HG03354 (cell line): ENCODE measurements at regions not wholly inside any gene's neighbourhood (a gene's known extent, or its start where the extent isn't known, plus 50 kb on each side); places are given as distances from the start of the nearest gene placed in this dataset.
"Not testable (repeated sequence)": the region's sequence is repeated elsewhere in the genome, so short reads cannot be mapped to it uniquely, and the experiment has no call there.

Experiments used
- ATAC-seq: cut with Tn5 transposase; IDR thresholded peaks from one replicate; pipeline ENCODE4 v1.9.1; 2021; ENCODE audit warnings: mild to moderate bottlenecking; ENCODE audit not compliant: unreplicated experiment, poor library complexity, severe bottlenecking

DNA sequence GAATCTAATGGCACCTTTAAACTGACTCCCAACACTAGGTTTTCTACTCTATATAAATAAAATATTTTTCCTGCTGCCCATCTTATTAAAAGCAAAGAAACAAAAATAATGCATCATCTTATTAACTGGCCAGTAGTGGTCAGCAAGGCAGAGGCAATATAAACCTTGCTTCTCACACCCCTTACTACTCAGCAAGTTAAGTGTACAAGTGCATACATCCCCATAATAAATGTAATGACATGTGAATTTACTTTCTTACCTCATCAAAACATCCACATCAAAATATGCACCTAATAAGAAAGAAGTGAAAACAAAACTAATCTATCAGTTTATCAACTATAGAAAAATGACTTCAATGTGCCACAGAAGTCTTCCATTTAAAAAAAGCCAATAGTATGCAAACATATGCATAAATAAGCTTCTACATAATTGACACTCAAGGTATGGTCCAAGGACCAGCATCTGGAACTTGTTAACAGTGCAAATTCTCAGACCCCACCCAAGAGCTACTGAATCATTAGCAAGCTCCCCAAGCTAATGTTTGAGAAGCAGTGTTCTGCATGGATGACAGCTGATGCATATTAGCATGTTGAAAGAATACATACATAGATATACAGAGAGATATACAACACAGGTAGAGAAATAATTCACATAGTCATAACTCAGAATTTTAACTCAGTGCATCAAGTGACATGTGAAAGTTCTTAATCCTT, 182.7 kb downstream of the C7orf25 start:
- no peak for ATAC-seq

DNA sequence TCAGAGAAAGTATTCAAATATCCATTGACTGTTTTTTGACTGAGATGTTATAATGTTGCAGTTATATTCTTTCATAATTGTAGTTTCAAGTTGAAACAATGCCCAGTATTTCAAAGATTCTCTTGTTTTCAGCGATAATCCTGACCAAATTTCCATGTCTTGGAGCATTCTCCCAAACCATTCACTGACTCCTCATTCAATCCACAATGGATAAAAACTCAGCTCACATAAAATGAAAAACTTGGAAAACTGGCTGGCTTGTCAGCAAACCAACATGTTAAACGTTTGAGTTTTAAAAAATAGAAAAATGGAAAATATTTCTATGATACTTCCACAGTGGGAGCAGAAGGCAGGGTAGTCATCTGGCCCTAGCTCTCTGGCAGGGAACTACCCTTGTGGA, 184.4 kb downstream of the C7orf25 start:
- no peak for ATAC-seq

- no peak for ATAC-seq
Measured at GRCh38 chr7:42726066-42726785, 185.6 kb downstream of the C7orf25 start.

DNA sequence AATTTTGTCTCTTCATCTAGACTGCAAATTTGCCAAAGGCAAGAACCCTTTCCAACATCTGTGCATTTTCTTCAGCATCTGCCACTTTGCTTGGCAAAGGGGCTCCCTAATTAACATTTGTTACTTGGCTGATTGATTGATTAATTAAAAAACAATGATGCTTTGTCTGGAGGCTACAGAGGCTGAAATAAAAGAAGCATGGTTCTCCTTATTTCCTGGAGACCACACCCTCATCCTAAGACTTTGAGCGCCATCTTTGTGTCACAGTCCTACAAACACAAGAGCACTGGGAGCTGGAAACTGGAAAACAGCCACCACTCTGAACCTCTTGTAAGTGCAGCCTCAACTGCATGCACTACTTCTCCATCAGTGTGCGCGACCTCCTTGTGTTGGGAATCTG, 189.2 kb downstream of the C7orf25 start:
- no peak for ATAC-seq

- ATAC-seq, result no peak
Measured at GRCh38 chr7:42722198-42722597, 189.7 kb downstream of the C7orf25 start.

DNA sequence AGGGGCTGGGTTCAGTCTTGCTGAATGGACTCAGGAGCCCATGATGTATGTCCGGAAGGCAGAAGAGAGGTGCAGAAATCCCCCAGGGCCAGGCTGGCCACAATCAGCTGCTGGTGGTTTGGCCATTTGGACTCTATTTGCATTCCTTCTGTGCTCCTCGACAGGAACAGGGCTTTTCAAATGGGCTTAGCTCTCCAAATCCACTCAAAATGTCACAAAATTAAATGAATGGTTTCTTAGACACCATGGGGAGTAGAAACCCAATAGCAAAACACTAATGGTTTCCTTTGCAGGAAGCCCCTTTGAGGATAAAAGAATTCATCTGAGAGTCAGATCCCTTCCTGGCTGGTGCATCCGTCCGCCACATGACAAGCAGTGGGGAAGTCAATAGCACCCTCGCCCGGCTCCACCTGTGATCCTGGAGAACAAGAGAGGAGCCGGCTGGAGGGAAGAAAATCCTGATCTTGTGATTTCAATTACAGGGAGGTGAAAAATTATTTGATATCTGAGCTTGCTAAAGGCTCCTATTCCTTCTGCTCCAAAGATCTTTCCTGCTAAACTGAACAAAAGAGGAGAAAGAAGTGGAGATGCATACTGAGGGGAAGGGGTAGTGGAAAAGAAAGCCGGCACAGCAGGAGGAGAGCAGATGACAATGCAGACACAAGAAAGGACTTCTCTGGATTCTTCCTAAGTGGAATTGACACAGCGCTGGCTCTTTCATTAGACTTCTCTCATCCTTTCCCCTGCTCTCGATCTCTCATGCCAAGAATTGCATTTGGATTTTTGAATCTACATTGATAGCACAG, 190.7 kb downstream of the C7orf25 start:
- ATAC-seq, result no peak

- ATAC-seq, result no peak
Measured at GRCh38 chr7:42720012-42720411, 191.9 kb downstream of the C7orf25 start.

- ATAC-seq, result not testable (repeated sequence)
Measured at GRCh38 chr7:42718466-42718865, 193.4 kb downstream of the C7orf25 start.

- no peak for ATAC-seq
Measured at GRCh38 chr7:42714356-42714755, 197.5 kb downstream of the C7orf25 start.

- no peak for ATAC-seq
Measured at GRCh38 chr7:42709284-42709683, 202.6 kb downstream of the C7orf25 start.

GRCh38 chr7:42704710-42705109, 207.2 kb downstream of the C7orf25 start:
- ATAC-seq, result no peak

DNA sequence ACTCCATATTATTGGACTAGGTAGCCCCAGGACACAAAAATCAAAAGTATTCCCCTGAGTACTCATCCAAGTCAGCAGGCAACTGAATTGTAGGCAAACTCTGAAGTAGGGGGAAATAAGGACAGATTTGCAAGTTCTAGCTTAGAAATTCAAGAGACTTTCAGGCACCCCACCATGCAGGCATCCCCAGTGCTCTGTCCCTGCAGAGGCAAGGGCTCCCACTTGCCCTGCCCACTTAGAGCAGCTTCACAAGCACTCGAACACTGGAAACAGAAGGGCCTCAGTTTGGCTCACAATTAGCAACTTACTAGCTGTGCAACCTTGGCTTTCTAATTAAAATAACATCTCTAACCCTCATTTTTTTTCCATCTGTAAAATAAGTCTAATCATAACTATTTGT, 209.2 kb downstream of the C7orf25 start:
- ATAC-seq, result no peak

DNA sequence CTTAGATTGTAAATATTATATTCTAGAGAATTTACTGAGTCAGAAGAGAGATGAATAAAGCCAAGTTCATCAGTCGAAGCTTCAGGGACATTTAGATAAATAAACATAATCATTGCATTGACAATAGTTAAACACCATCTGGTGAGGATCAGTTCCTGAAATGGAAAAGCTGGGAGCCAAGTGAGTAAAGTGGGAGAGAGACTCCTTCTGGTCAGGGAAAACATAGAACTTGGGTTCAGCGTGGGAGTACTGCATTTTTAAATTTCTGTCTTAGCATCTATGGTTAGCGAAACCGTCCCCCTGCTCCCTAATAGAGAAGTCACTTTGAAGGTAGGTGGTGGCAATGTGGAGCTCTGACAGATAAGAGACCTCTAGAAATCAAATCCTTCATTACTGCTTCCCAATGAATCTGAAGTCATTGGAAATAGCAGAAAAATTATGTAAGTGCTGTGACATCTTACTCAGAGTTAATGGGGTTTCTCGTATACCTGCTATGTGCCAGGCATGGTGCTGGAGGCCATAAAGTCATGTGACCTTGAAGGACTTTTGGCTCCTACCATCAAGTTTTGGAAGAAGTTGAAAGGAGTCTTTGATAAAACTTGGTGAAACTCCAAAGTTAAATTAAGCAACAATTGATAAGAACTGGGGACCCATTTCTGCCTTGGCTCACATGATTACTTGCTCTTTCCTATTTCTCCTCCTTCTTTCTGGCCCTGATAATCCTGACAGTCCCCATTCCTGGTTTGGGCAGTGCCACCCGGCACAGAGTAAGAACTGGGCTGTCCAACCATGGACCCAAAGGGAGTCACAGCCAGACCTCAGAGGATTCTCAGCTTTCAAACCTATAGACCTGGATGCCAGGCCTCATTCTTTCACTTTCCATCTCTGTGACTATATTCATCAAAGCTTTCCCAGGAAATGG, 211.2 kb downstream of the C7orf25 start:
- ATAC-seq, result no peak

DNA sequence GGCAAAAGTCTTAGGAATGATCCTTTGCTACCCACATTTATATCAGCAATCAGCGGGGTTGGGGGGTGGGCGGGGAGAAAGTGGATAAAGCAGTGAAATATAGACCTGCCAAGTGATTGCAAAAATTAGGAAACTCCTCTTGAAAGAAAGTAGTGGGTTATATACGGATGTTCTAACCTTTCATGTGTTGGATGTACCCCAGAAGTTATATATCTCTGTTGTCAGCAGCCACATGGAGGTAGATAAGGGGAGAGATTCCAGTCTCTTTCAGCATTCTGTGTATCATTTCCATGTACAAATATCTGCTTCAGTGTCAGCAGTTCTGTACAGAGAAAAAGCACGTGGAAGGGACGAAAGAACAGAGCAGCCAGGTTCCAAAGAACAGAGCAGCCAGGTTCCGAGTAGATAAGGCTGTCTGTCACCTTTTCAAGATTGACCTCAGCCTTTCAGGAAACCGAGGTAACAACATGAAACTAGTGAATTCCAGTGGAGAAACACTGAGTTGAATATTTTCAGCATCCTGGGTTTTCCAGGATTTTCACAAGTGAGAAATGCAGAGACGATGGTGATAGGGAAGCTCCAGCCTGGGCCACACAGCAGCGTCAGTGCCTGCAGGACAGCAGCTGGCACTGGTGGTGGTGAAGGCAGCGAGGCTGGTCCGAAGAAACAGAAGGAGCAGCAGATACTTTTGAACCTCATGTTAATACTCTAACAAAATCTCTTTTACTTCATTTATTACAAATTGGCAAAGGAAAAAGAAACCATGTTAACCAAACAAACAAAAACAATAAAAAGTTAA, 212.3 kb downstream of the C7orf25 start:
- ATAC-seq, result no peak

GRCh38 chr7:42698600-42699374, 213.1 kb downstream of the C7orf25 start:
- ATAC-seq, result no peak

- ATAC-seq, result no peak
Measured at GRCh38 chr7:42694894-42695507, 216.9 kb downstream of the C7orf25 start.

GRCh38 chr7:42693722-42694121, 218.1 kb downstream of the C7orf25 start:
- no peak for ATAC-seq

- ATAC-seq, result no peak
Measured at GRCh38 chr7:42692621-42693020, 219.2 kb downstream of the C7orf25 start.
